Parathyroid adenoma (tissue), 2 donors: ENCODE measurements at regions not wholly inside any gene's neighbourhood (a gene's known extent, or its start where the extent isn't known, plus 50 kb on each side); places are given as distances from the start of the nearest gene placed in this dataset.
"Not testable (repeated sequence)": the region's sequence is repeated elsewhere in the genome, so short reads cannot be mapped to it uniquely, and the experiment has no call there.

Source experiments
- H2AFZ ChIP-seq: fragments of 300-600 bp; sonication (generic); one replicate; pipeline ENCODE4 v1.7.0; 2017; ENCODE audit warnings: antibody characterized with exemption, mild to moderate bottlenecking
- H3K27ac ChIP-seq: fragments of 300-600 bp; sonication (generic); one replicate; pipeline ENCODE4 v1.7.0; 2017
- H3K27me3 ChIP-seq: fragments of 300-600 bp; sonication (generic); one replicate; pipeline ENCODE4 v1.7.0; 2017; ENCODE audit warnings: low read length; ENCODE audit not compliant: control insufficient read depth, insufficient read depth
- H3K36me3 ChIP-seq: fragments of 300-600 bp; sonication (generic); one replicate; pipeline ENCODE4 v1.7.0; 2017; ENCODE audit warnings: low read length; ENCODE audit not compliant: control insufficient read depth, insufficient read depth
- H3K4me1 ChIP-seq: fragments of 300-600 bp; sonication (generic); one replicate; pipeline ENCODE4 v1.7.0; 2017; ENCODE audit warnings: control low read depth
- H3K4me2 ChIP-seq: fragments of 300-600 bp; sonication (generic); one replicate; pipeline ENCODE4 v1.7.0; 2017; ENCODE audit warnings: low read length
- H3K4me3 ChIP-seq: fragments of 300-600 bp; sonication (generic); one replicate; pipeline ENCODE4 v1.7.0; 2017; ENCODE audit warnings: low read depth, low read length
- H3K79me2 ChIP-seq: fragments of 300-600 bp; sonication (generic); one replicate; pipeline ENCODE4 v1.7.0; 2017; ENCODE audit warnings: control low read depth
- H3K9ac ChIP-seq: fragments of 300-600 bp; sonication (generic); one replicate; pipeline ENCODE4 v1.7.0; 2017; ENCODE audit warnings: mild to moderate bottlenecking
- H3K9me3 ChIP-seq: fragments of 300-600 bp; sonication (generic); one replicate; pipeline ENCODE4 v1.7.0; 2017; ENCODE audit warnings: low read length; ENCODE audit not compliant: control insufficient read depth
- TF ChIP-seq, protein P1 (sequence below): fragments of 300-600 bp; sonication (generic); IDR thresholded peaks from one replicate; pipeline ENCODE4 v1.7.0; 2017; ENCODE audit warnings: antibody characterized with exemption, mild to moderate bottlenecking
- donor health status: primary hyperparathyroidism.

DNA sequence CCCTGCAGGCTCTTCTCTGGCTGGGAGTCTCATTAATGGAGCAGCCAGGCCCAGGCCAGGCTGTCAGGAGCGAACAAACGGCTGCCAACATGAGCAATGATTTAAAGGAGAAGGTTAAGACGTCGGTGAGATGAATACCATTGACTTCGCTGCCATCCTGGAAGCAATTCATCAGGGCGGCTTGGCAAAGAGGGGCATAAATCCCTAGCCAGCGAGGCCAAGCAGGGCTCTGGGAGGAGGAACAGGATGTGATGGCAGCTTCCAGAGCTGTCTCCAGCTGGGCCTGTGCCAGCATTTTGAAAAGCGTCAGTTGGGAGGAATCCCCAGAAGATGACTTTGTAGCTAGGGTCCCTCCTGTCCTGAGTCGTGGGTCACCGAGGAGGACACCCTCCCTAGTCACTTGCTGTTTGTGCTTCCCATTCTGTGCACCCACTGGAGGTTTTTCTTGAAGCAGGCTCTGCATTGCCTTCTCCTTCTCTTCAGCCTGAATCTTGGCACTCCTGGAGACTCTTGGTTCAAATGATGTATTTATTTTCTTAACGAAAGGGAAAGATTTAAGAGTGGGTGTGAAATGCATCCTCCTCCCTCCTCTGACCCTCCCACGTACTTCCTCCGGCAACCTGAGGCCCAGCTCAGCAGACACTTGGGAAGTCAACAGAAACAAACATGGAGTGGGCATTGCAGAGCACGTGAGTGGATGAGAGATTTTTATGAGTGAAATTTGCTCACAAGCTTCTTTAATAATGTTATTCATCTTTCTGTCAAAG, 476.3 kb upstream of the CADM1 start:
- Histone ChIP-seq H3K9me3 (no peaks in the 10 kb centered on the region), H2AFZ (no peak overlapping the region), H3K27ac (no peak overlapping the region), H3K4me2 (no peak overlapping the region), H3K4me1 (no peaks in the 10 kb centered on the region), H3K9ac (no peak overlapping the region), H3K79me2 (no peaks in the 10 kb centered on the region), H3K27me3 (no peaks in the 10 kb centered on the region), H3K4me3 (no peak overlapping the region), H3K36me3 (no peaks in the 10 kb centered on the region)
- TF ChIP-seq, protein P1, sequence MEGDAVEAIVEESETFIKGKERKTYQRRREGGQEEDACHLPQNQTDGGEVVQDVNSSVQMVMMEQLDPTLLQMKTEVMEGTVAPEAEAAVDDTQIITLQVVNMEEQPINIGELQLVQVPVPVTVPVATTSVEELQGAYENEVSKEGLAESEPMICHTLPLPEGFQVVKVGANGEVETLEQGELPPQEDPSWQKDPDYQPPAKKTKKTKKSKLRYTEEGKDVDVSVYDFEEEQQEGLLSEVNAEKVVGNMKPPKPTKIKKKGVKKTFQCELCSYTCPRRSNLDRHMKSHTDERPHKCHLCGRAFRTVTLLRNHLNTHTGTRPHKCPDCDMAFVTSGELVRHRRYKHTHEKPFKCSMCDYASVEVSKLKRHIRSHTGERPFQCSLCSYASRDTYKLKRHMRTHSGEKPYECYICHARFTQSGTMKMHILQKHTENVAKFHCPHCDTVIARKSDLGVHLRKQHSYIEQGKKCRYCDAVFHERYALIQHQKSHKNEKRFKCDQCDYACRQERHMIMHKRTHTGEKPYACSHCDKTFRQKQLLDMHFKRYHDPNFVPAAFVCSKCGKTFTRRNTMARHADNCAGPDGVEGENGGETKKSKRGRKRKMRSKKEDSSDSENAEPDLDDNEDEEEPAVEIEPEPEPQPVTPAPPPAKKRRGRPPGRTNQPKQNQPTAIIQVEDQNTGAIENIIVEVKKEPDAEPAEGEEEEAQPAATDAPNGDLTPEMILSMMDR = no peak

DNA sequence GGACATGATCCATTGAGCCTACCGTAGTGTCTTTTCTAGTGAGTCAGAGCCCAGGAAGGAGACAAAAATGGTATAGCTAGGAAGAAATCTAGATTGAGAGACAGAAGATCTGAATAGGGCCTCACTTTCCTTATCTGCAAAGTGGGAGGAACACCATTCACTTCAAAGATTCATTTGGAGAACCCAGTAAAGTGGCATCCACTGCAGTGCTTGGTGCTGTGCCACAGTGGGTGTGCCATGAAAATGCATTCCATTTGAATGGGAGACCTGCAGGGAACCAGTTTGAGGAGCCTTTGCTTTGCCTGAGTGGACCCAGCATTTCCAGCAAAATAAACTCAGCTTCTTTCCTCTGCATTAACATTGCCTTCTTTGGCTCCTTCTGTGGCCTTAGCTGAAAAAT, 470.5 kb upstream of the CADM1 start:
- TF ChIP-seq, protein P1 = no peak
- Histone ChIP-seq H3K4me1 (no peaks in the 10 kb centered on the region), H3K27ac (no peak overlapping the region), H3K9me3 (no peaks in the 10 kb centered on the region), H2AFZ (no peak overlapping the region), H3K36me3 (no peaks in the 10 kb centered on the region), H3K79me2 (no peaks in the 10 kb centered on the region), H3K4me2 (no peak overlapping the region), H3K9ac (no peak overlapping the region), H3K4me3 (no peak overlapping the region), H3K27me3 (no peaks in the 10 kb centered on the region)

DNA sequence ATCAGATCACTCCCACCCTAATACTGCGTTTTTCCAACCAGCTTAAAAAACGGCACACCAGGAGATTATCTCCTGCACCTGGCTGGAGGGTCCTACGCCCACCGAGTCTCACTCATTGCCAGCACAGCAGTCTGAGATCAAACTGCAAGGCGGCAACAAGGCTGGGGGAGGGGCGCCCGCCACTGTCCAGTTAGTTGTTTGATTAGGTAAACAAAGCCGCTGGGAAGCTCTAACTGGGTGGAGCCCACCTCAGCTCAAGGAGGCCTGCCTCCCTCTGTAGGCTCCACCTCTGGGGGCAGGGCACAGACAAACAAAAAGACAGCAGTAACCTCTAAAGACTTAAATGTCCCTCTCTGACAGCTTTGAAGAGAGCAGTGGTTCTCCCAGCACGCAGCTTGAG, 463.0 kb upstream of the CADM1 start:
- not testable (repeated sequence) for H3K27me3 ChIP-seq, H3K27ac ChIP-seq, H3K4me2 ChIP-seq, H3K9ac ChIP-seq, H3K4me1 ChIP-seq, H3K9me3 ChIP-seq, H3K79me2 ChIP-seq, H3K36me3 ChIP-seq, H3K4me3 ChIP-seq, H2AFZ ChIP-seq

DNA sequence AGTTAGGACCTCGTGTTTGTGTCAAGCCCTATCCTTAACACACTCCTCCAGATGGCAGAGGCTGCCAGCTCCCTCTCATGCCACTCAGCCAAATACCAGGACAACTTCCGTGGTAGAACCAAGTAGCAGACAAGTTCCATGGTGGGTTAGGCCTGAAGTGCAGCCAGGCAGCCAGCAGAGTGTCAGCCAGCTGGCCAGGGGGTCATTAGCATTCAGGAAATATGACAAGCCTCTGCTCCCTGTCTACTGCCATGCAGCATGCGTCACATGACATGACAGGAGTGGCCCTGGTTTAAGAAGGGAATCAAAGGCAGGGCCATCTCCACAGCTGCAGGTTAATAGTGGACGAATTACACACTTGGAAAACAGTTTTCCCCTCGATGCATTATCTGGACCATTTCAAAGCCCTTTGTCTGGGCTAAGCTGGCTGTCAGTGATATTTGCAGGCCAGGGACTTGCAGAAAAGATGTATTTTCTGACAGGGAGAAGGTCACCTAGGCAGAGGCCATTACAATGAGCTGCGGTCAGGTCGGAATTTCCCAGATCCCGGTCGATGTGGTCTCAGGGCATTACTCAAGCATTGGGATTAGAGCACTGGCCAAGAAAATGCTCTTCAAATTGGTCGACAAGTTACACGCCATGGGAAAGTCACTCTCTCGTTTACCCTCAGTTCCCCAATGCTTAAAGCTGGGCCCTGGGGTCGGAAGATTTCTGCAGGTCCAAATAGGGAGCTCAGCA, 461.7 kb upstream of the CADM1 start:
- no peak overlapping the region for H3K4me2 ChIP-seq
- H3K4me1 ChIP-seq = no peaks in the 10 kb centered on the region
- H3K79me2 ChIP-seq = no peaks in the 10 kb centered on the region
- TF ChIP-seq, protein P1 = no peak
- H3K27ac ChIP-seq = no peak overlapping the region
- no peak overlapping the region for H3K9ac ChIP-seq
- H3K4me3 ChIP-seq = no peak overlapping the region
- H3K9me3 ChIP-seq = no peaks in the 10 kb centered on the region
- no peaks in the 10 kb centered on the region for H3K36me3 ChIP-seq
- no peak overlapping the region for H2AFZ ChIP-seq
- H3K27me3 ChIP-seq = no peaks in the 10 kb centered on the region

DNA sequence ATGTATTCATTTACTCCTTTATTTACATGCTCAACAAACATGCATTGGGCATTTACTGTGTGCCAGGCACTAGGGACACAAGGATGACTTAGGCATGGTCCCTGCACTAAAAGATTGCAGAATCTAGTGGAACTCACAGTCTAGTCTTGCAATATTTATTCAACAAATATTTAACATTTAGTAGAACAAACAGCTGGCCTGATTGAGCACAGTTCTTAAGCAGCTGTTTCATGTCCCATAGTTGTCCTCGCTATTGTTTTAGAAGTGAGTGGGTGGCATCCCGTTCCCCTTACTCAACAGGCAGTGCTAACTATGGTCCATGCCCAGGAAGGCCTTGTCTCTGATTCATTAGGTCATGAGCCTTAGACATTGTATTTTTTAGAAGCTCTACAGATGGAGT, 459.9 kb upstream of the CADM1 start:
- no peaks in the 10 kb centered on the region for H3K79me2 ChIP-seq
- no peak overlapping the region for H2AFZ ChIP-seq
- no peaks in the 10 kb centered on the region for H3K4me1 ChIP-seq
- H3K4me3 ChIP-seq = no peak overlapping the region
- H3K9me3 ChIP-seq = no peaks in the 10 kb centered on the region
- no peak overlapping the region for H3K27ac ChIP-seq
- TF ChIP-seq, protein P1 = no peak
- no peak overlapping the region for H3K4me2 ChIP-seq
- no peaks in the 10 kb centered on the region for H3K27me3 ChIP-seq
- no peak overlapping the region for H3K9ac ChIP-seq
- H3K36me3 ChIP-seq = no peaks in the 10 kb centered on the region
